Epithelial cell of esophagus (primary cell): ENCODE measurements at regions not wholly inside any gene's neighbourhood (a gene's known extent, or its start where the extent isn't known, plus 50 kb on each side); places are given as distances from the start of the nearest gene placed in this dataset.

Experiments
- DNase-seq: peaks from one replicate; pipeline ENCODE4 v3.0.0; 2010; ENCODE audit warnings: low read depth
- H3K4me3 ChIP-seq: 2 replicates; pipeline ENCODE4 v1.5.1; 2011; ENCODE audit warnings: mild to moderate bottlenecking, low read length, control low read depth
- TF ChIP-seq, protein P1 (sequence below): IDR thresholded peaks from 2 replicates; pipeline ENCODE4 v1.5.1; 2011; ENCODE audit warnings: low read depth, mild to moderate bottlenecking, low read length, control low read depth, inconsistent platforms; ENCODE audit not compliant: insufficient read depth; ENCODE audit errors: missing control alignments

DNA sequence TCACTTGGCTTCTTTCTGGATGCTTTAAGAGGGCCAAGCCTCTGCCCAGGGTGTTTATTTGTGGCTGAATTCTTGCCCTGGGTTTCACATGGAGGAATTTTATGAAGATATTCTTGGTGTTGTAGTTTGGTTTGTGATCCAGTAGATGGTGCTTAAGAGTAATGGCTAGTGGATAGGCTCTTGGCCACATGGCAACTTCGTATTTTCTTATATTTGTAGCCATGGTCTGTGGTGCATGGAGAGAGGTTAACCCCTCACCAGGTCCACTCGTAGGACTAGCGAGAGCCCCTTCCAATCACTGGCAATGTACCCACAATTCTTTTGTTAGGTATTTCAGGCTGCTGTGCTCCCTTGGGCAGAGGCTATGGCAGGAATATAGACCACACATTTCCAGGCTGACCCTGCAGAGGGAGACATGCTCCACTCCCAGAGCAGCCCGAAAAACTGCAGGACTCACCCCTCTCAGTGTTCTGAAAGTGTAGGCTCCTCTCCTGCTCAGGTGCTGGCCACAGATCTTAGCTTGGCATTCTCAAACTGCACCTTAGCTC, 582.1 kb upstream of the SETBP1 start:
- DNase-seq, result peak; percentile 48
- no peak overlapping the region for H3K4me3 ChIP-seq
- TF ChIP-seq, protein P1, sequence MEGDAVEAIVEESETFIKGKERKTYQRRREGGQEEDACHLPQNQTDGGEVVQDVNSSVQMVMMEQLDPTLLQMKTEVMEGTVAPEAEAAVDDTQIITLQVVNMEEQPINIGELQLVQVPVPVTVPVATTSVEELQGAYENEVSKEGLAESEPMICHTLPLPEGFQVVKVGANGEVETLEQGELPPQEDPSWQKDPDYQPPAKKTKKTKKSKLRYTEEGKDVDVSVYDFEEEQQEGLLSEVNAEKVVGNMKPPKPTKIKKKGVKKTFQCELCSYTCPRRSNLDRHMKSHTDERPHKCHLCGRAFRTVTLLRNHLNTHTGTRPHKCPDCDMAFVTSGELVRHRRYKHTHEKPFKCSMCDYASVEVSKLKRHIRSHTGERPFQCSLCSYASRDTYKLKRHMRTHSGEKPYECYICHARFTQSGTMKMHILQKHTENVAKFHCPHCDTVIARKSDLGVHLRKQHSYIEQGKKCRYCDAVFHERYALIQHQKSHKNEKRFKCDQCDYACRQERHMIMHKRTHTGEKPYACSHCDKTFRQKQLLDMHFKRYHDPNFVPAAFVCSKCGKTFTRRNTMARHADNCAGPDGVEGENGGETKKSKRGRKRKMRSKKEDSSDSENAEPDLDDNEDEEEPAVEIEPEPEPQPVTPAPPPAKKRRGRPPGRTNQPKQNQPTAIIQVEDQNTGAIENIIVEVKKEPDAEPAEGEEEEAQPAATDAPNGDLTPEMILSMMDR, result peak; percentile 56

DNA sequence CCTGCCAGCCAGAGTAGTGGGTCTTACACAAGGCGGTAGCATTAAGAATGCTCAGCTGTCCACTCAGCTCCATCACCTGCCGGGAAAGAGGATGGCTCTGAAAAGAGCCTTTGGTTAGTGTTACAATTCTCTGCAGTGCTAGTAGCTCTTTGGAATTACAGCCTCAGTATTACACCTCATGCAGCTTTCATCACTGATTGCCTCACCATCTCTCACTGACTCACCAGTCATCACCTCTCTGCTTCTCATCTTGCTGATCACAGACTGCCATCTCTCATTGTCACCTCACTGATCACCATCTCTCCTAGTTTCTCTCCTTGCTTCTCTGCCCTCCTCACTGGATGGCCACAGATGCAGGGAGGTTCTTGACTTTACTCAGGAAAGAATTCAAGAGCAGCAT, 573.5 kb upstream of the SETBP1 start:
- TF ChIP-seq, protein P1, result no peak
- H3K4me3 ChIP-seq, result no peak overlapping the region
- DNase-seq, result peak; percentile 84

DNA sequence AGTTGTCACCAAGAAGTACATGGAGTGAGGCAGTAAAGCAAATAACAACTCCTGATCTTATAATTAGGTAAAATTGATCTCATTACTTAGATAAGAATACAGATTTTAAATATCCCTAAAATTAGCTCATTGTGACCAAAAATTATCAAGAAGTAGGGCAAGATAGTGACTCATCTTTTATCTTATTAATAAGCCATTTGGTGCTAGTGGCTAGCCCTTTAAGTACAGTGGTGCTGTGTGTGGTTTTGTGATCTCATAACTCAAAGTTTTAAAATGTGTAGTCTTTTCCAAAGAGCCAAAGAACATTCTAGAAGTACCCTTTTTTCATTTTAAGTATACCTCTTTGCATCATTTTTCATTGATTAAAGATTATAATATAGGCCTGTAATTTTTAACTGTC, 569.4 kb upstream of the SETBP1 start:
- no peak overlapping the region for H3K4me3 ChIP-seq
- no peak for DNase-seq
- TF ChIP-seq, protein P1, result no peak

DNA sequence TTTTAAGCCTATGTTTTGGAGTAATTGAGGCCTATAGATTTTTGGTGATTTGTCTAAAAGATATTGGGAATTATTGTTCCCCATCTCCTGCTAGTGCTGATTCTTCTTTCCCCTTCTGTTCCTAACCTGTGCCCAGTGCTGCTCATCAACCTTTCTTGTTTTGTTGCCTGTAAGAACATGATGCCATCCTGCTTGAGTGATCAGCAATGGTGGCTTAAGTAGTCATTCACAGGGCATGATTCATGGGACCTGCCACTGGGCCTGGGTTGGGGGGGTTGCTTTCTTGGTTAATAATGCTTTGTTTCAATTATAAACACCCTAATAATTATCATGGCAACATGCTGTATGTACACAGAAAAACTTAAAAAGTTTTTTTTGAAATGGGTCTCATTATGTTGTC, 562.9 kb upstream of the SETBP1 start:
- no peak overlapping the region for H3K4me3 ChIP-seq
- TF ChIP-seq, protein P1, result no peak
- peak; percentile 42 for DNase-seq

DNA sequence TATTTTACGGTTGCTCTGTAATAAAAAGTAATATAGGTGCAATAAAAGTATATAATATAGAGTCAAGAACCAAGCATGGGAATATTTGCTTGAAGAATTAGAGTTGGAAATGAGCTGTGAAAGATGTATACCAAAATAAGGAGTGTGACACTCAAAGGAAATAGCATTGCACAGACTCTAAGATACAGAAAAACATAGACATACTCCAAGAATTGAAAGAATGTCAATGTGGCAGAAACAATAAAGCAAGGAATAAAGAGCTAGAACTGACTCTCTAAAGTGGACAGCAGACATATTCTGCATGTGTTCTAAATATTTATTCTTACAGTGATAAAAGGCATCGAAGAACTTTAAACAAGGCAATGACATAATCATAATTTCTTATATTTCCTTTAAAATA, 561.1 kb upstream of the SETBP1 start:
- TF ChIP-seq, protein P1, result no peak
- DNase-seq, result no peak
- H3K4me3 ChIP-seq, result no peak overlapping the region

DNA sequence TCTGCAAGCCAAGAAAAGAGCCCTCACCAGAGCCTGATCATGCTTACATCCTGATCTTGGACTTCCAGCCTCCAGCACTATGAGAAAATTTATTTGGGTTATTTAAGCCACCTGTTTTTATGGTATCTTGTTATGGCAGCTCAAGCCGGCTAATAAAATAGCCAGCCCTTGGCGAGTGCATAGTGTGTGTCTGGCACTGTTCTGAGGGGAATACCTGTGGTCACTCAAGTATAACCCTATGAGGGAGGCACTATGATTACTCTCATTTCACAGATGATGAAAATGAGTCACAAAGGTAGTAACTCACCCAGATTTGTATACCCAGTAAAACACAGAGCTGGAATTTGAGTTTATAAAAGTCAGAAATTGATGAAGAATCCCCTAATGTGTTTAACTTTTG, 556.9 kb upstream of the SETBP1 start:
- peak; percentile 13 for DNase-seq
- TF ChIP-seq, protein P1, result no peak
- no peak overlapping the region for H3K4me3 ChIP-seq

DNA sequence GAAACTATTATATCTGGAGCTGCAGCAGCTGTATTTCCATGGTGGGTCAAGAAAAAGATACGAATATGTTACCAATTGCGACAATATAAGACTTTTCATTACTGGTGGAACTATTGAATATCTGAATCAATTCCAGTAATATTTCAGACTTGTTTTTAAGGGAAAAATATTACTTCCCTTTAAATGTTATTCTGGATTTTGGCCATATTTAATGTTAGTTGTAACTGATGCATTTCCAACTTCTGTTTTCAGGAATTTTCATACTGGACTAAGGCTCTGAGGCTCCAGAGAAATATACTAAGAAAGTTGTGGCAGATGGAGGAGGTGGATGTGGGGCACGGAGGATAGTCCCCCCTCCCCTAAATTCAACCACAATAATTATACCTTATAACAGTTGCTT, 555.2 kb upstream of the SETBP1 start:
- TF ChIP-seq, protein P1, result no peak
- DNase-seq, result no peak
- no peak overlapping the region for H3K4me3 ChIP-seq
